ENCODE measurements at regions not wholly inside any gene's neighbourhood (a gene's known extent, or its start where the extent isn't known, plus 50 kb on each side); places are given as distances from the start of the nearest gene placed in this dataset.

DNA sequence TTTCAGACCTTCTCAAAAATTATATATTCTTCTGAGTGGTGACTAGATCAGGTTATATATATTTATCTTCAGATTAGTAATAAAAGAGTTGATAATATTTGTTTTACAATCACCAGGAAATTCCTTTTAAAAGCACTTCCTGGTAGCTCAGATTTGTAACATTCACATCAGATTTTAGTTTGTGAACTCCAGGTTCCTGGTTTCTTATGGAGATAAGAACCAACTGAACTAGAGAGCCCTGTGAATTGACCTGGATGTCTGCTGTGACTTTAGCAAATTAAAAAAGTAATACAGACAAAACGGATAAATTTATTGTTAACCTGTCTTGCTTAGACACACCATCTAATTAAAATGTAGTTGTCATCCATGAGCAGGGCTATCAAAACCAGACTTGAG lies 868.7 kb downstream of the BCL11A start:
- FAIRE-seq (no peak), DNase-seq (ENCODE audit: insufficient read length, low spot score) (no peak)

DNA sequence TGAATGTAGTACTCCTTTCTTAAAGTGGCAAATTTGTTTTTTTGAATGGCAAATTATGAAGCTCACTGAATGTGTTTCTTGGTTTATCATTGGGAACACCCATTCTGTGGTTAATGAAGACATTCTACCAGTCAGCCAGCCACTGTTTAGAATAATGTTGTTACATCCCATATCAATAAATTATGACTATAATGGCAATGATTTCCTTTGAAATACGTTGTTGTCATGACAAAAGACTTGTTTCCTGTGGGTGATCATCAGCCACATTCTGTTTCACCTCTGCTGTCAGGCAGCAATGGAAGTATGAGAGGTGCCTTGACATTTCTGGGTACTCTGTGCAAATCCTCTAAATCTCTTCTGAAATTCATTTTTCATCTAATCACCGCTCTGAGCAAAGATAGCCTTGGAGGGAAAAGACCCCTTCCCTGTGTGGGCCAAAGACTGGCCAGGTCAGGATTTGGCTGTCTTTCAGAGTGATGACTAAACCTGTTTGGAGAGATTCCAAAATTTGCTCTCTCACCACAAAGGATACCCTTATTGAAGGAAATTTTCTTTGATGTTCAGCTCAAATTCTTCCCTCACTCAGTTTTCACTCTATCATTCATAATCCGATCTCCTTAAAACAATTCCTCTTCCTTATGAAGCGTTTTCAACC lies 869.2 kb downstream of the BCL11A start:
- DNase-seq (ENCODE audit: insufficient read length, low spot score) (no peak), FAIRE-seq (no peak)
- TF ChIP-seq CTCF (IDR thresholded peaks at IDR 0.05; ENCODE audit: insufficient read depth, missing control alignments), result no peak

More for the DNA sequence above, 868.7 kb downstream of the BCL11A start:
- no peak for TF ChIP-seq CTCF (IDR thresholded peaks at IDR 0.05; ENCODE audit: insufficient read depth, missing control alignments)

- FAIRE-seq, result no peak
- TF ChIP-seq CTCF (IDR thresholded peaks at IDR 0.05; ENCODE audit: insufficient read depth, missing control alignments), result no peak
- no peak for DNase-seq (ENCODE audit: insufficient read length, low spot score)
These were observed 872.6 kb downstream of the BCL11A start for GRCh38 chr2:59680863-59681262.

DNA sequence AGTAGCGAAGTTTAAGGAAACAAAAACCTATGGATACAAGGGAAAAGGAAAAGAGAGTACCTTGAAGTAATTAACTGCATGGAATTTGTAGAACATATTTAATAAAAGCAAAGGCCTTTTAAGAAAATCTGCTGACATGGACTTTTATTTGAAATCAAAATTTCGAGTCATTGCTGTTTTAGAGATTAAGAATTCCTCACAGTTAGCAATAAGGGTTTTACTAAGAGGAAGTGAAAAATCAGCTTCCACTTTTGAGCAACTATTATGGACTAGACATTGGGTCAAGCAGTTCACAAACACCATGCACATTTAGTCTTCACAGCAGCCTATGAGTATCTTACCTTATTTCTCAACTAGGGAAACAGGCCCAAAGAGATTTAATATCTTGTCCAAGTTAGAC lies 876.3 kb downstream of the BCL11A start:
- TF ChIP-seq CTCF (IDR thresholded peaks at IDR 0.05; ENCODE audit: insufficient read depth, missing control alignments), result no peak
- FAIRE-seq, result no peak
- no peak for DNase-seq (ENCODE audit: insufficient read length, low spot score)

GRCh38 chr2:59674100-59674499 lies 879.4 kb downstream of the BCL11A start:
- FAIRE-seq, result no peak
- DNase-seq (ENCODE audit: insufficient read length, low spot score), result no peak
- TF ChIP-seq CTCF (IDR thresholded peaks at IDR 0.05; ENCODE audit: insufficient read depth, missing control alignments), result no peak

DNA sequence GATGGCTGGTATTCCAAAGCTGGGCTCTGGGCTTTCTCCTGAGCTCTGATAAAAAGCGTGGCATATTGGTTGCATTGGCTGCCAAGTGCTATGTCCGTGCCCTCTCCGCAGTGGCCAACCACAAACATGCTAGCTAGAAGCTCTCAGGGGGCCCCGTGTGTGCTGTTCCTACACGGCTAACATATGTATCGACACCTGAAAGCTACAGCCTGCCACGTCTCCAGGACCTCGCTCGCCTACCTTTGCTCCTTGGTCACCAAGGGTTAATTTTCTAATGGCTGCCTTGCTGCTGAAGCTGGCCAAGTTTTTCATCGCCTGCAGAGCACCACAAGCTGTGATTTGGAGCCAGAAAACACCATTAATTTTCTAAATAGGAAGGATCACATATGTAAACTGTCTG lies 888.4 kb downstream of the BCL11A start:
- DNase-seq (ENCODE audit: insufficient read length, low spot score) (no peak), FAIRE-seq (no peak)
- no peak for TF ChIP-seq CTCF (IDR thresholded peaks at IDR 0.05; ENCODE audit: insufficient read depth, missing control alignments)

DNA sequence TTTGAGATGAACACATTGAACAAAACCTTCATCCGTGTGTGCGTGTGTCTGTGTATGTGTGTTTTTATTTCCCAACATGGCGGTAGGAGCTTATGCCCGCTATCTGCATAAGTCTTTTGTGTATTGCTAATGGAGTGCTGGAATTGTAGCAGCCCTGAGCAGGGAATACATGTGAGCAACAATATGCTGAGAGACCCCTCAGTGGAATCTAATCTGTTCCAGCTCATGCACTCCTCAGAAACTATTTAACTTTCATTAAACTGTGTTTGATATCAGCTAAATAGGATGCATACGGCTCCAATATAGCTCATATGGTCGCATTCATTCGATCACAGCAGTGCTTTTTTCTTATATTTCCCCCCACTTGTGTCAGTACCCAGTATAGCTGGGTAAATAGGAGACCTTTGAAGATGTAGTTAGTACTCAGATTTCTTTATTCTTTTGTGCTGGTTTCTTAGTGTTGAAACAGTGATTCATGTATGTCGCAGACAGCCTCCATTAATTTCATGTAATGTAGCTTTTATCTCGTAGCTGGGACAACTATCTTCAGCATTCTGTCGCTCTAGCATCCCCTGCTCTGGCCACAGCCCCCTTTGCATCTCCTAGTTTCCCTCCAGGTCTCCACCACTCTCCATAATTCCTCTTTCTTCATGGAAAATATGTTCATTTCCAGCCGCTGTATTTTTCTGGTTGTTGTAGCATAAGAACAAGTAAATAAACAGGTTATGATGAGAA lies 891.2 kb downstream of the BCL11A start:
- FAIRE-seq (no peak), DNase-seq (ENCODE audit: insufficient read length, low spot score) (no peak)
- no peak for TF ChIP-seq CTCF (IDR thresholded peaks at IDR 0.05; ENCODE audit: insufficient read depth, missing control alignments)
